ENCODE measurements at regions not wholly inside any gene's neighbourhood (a gene's known extent, or its start where the extent isn't known, plus 50 kb on each side); places are given as distances from the start of the nearest gene placed in this dataset.

- Histone ChIP-seq H3K27me3 (ENCODE audit: low read length) (no peaks in the 10 kb centered on the region), H3K4me3 (ENCODE audit: low read length) (no peak overlapping the region), H3K27ac (ENCODE audit: low read length) (no peak overlapping the region), H3K9me3 (ENCODE audit: low read length) (no peaks in the 10 kb centered on the region), H3K4me1 (ENCODE audit: low read length) (no peaks in the 10 kb centered on the region), H3K9ac (ENCODE audit: low read length) (no peak overlapping the region), H3K36me3 (ENCODE audit: insufficient read depth, low read length) (no peaks in the 10 kb centered on the region), H3K9me2 (replicated peaks; ENCODE audit: insufficient read depth, low read length) (no peaks in the 10 kb centered on the region), H3K4me2 (ENCODE audit: low read depth, low read length, poor library complexity, severe bottlenecking) (no peak overlapping the region), H3K79me2 (ENCODE audit: low read length) (no peaks in the 10 kb centered on the region), H2AFZ (ENCODE audit: low read length) (no peak overlapping the region), H4K20me1 (ENCODE audit: insufficient read depth, low read depth, low read length) (no peaks in the 10 kb centered on the region)
- no peak for DNase-seq
Measured at GRCh38 chr7:40966693-40967092, 736.2 kb downstream of the INHBA start.

- Histone ChIP-seq H3K79me2 (ENCODE audit: low read length) (no peaks in the 10 kb centered on the region), H3K9me3 (ENCODE audit: low read length) (no peaks in the 10 kb centered on the region), H3K9me2 (replicated peaks; ENCODE audit: insufficient read depth, low read length) (no peaks in the 10 kb centered on the region), H3K4me1 (ENCODE audit: low read length) (no peaks in the 10 kb centered on the region), H3K27me3 (ENCODE audit: low read length) (no peaks in the 10 kb centered on the region), H2AFZ (ENCODE audit: low read length) (no peak overlapping the region), H3K36me3 (ENCODE audit: insufficient read depth, low read length) (no peaks in the 10 kb centered on the region), H3K27ac (ENCODE audit: low read length) (no peak overlapping the region), H3K4me2 (ENCODE audit: low read depth, low read length, poor library complexity, severe bottlenecking) (no peak overlapping the region), H3K9ac (ENCODE audit: low read length) (no peak overlapping the region), H3K4me3 (ENCODE audit: low read length) (no peak overlapping the region), H4K20me1 (ENCODE audit: insufficient read depth, low read depth, low read length) (no peaks in the 10 kb centered on the region)
- no peak for DNase-seq
Measured at GRCh38 chr7:40965774-40966173, 737.1 kb downstream of the INHBA start.

- Histone ChIP-seq H3K4me2 (ENCODE audit: low read depth, low read length, poor library complexity, severe bottlenecking) (no peak overlapping the region), H4K20me1 (ENCODE audit: insufficient read depth, low read depth, low read length) (no peaks in the 10 kb centered on the region)
Measured at GRCh38 chr7:40965016-40965415, 737.9 kb downstream of the INHBA start.

GRCh38 chr7:40964610-40965009 is 738.3 kb downstream of the INHBA start:
- no peak overlapping the region for H3K9ac ChIP-seq (ENCODE audit: low read length)
- no peaks in the 10 kb centered on the region for H3K4me1 ChIP-seq (ENCODE audit: low read length)
- no peaks in the 10 kb centered on the region for H3K9me2 ChIP-seq (replicated peaks; ENCODE audit: insufficient read depth, low read length)
- H3K9me3 ChIP-seq (ENCODE audit: low read length): no peaks in the 10 kb centered on the region
- H4K20me1 ChIP-seq (ENCODE audit: insufficient read depth, low read depth, low read length): no peaks in the 10 kb centered on the region
- no peak overlapping the region for H3K4me3 ChIP-seq (ENCODE audit: low read length)
- no peaks in the 10 kb centered on the region for H3K36me3 ChIP-seq (ENCODE audit: insufficient read depth, low read length)
- H3K79me2 ChIP-seq (ENCODE audit: low read length): no peaks in the 10 kb centered on the region
- H3K4me2 ChIP-seq (ENCODE audit: low read depth, low read length, poor library complexity, severe bottlenecking): no peak overlapping the region
- no peak overlapping the region for H2AFZ ChIP-seq (ENCODE audit: low read length)
- DNase-seq: no peak
- no peaks in the 10 kb centered on the region for H3K27me3 ChIP-seq (ENCODE audit: low read length)
- H3K27ac ChIP-seq (ENCODE audit: low read length): no peak overlapping the region

More at GRCh38 chr7:40965016-40965415, 737.9 kb downstream of the INHBA start:
- H3K27me3 ChIP-seq (ENCODE audit: low read length): no peaks in the 10 kb centered on the region
- no peak overlapping the region for H3K9ac ChIP-seq (ENCODE audit: low read length)
- H3K9me3 ChIP-seq (ENCODE audit: low read length): no peaks in the 10 kb centered on the region
- no peaks in the 10 kb centered on the region for H3K79me2 ChIP-seq (ENCODE audit: low read length)
- no peaks in the 10 kb centered on the region for H3K4me1 ChIP-seq (ENCODE audit: low read length)
- no peak overlapping the region for H2AFZ ChIP-seq (ENCODE audit: low read length)
- no peak overlapping the region for H3K27ac ChIP-seq (ENCODE audit: low read length)
- H3K36me3 ChIP-seq (ENCODE audit: insufficient read depth, low read length): no peaks in the 10 kb centered on the region
- no peaks in the 10 kb centered on the region for H3K9me2 ChIP-seq (replicated peaks; ENCODE audit: insufficient read depth, low read length)
- DNase-seq: no peak
- H3K4me3 ChIP-seq (ENCODE audit: low read length): no peak overlapping the region

GRCh38 chr7:40959955-40960354 is 742.9 kb downstream of the INHBA start:
- Histone ChIP-seq H4K20me1 (ENCODE audit: insufficient read depth, low read depth, low read length) (no peaks in the 10 kb centered on the region), H3K9me2 (replicated peaks; ENCODE audit: insufficient read depth, low read length) (no peaks in the 10 kb centered on the region), H3K27me3 (ENCODE audit: low read length) (no peaks in the 10 kb centered on the region), H3K4me1 (ENCODE audit: low read length) (no peaks in the 10 kb centered on the region), H3K36me3 (ENCODE audit: insufficient read depth, low read length) (no peaks in the 10 kb centered on the region), H3K4me3 (ENCODE audit: low read length) (no peak overlapping the region), H2AFZ (ENCODE audit: low read length) (no peak overlapping the region), H3K4me2 (ENCODE audit: low read depth, low read length, poor library complexity, severe bottlenecking) (no peak overlapping the region), H3K9ac (ENCODE audit: low read length) (no peak overlapping the region), H3K79me2 (ENCODE audit: low read length) (no peaks in the 10 kb centered on the region), H3K9me3 (ENCODE audit: low read length) (no peaks in the 10 kb centered on the region), H3K27ac (ENCODE audit: low read length) (no peak overlapping the region)
- DNase-seq: no peak

- H3K4me3 ChIP-seq (ENCODE audit: low read length): no peak overlapping the region
- H3K36me3 ChIP-seq (ENCODE audit: insufficient read depth, low read length): no peaks in the 10 kb centered on the region
- H2AFZ ChIP-seq (ENCODE audit: low read length): no peak overlapping the region
- H3K79me2 ChIP-seq (ENCODE audit: low read length): no peaks in the 10 kb centered on the region
- H4K20me1 ChIP-seq (ENCODE audit: insufficient read depth, low read depth, low read length): no peaks in the 10 kb centered on the region
- no peak for DNase-seq
- H3K27me3 ChIP-seq (ENCODE audit: low read length): no peaks in the 10 kb centered on the region
- no peaks in the 10 kb centered on the region for H3K9me2 ChIP-seq (replicated peaks; ENCODE audit: insufficient read depth, low read length)
- H3K27ac ChIP-seq (ENCODE audit: low read length): no peak overlapping the region
- no peak overlapping the region for H3K4me2 ChIP-seq (ENCODE audit: low read depth, low read length, poor library complexity, severe bottlenecking)
- no peaks in the 10 kb centered on the region for H3K4me1 ChIP-seq (ENCODE audit: low read length)
- H3K9ac ChIP-seq (ENCODE audit: low read length): no peak overlapping the region
- H3K9me3 ChIP-seq (ENCODE audit: low read length): peaks cover 5% of the 10 kb centered on the region; the same call in 1 of the 2 replicates
Measured at GRCh38 chr7:40948239-40948638, 754.7 kb downstream of the INHBA start.

- no peak overlapping the region for H3K4me3 ChIP-seq (ENCODE audit: low read length)
- peaks cover 5% of the 10 kb centered on the region; the same call in 1 of the 2 replicates for H3K9me3 ChIP-seq (ENCODE audit: low read length)
- DNase-seq: no peak
Measured at GRCh38 chr7:40947566-40947965, 755.3 kb downstream of the INHBA start.

GRCh38 chr7:40946549-40946948 is 756.3 kb downstream of the INHBA start:
- no peaks in the 10 kb centered on the region for H3K36me3 ChIP-seq (ENCODE audit: insufficient read depth, low read length)
- no peak overlapping the region for H3K4me3 ChIP-seq (ENCODE audit: low read length)
- no peaks in the 10 kb centered on the region for H3K79me2 ChIP-seq (ENCODE audit: low read length)
- H3K27ac ChIP-seq (ENCODE audit: low read length): no peak overlapping the region
- H4K20me1 ChIP-seq (ENCODE audit: insufficient read depth, low read depth, low read length): no peaks in the 10 kb centered on the region
- H3K9me2 ChIP-seq (replicated peaks; ENCODE audit: insufficient read depth, low read length): no peaks in the 10 kb centered on the region
- no peak overlapping the region for H3K9ac ChIP-seq (ENCODE audit: low read length)
- H3K4me1 ChIP-seq (ENCODE audit: low read length): no peaks in the 10 kb centered on the region
- H3K9me3 ChIP-seq (ENCODE audit: low read length): peaks cover 5% of the 10 kb centered on the region; the same call in 1 of the 2 replicates
- DNase-seq: no peak
- no peak overlapping the region for H3K4me2 ChIP-seq (ENCODE audit: low read depth, low read length, poor library complexity, severe bottlenecking)
- no peaks in the 10 kb centered on the region for H3K27me3 ChIP-seq (ENCODE audit: low read length)
- H2AFZ ChIP-seq (ENCODE audit: low read length): no peak overlapping the region

More at GRCh38 chr7:40947566-40947965, 755.3 kb downstream of the INHBA start:
- Histone ChIP-seq H3K27me3 (ENCODE audit: low read length) (no peaks in the 10 kb centered on the region), H3K36me3 (ENCODE audit: insufficient read depth, low read length) (no peaks in the 10 kb centered on the region), H3K27ac (ENCODE audit: low read length) (no peak overlapping the region), H2AFZ (ENCODE audit: low read length) (no peak overlapping the region), H3K9me2 (replicated peaks; ENCODE audit: insufficient read depth, low read length) (no peaks in the 10 kb centered on the region), H3K4me2 (ENCODE audit: low read depth, low read length, poor library complexity, severe bottlenecking) (no peak overlapping the region), H3K4me1 (ENCODE audit: low read length) (no peaks in the 10 kb centered on the region), H3K79me2 (ENCODE audit: low read length) (no peaks in the 10 kb centered on the region), H4K20me1 (ENCODE audit: insufficient read depth, low read depth, low read length) (no peaks in the 10 kb centered on the region), H3K9ac (ENCODE audit: low read length) (no peak overlapping the region)

GRCh38 chr7:40945788-40946187 is 757.1 kb downstream of the INHBA start:
- Histone ChIP-seq H3K4me2 (ENCODE audit: low read depth, low read length, poor library complexity, severe bottlenecking) (no peak overlapping the region), H3K9me2 (replicated peaks; ENCODE audit: insufficient read depth, low read length) (no peaks in the 10 kb centered on the region), H3K4me3 (ENCODE audit: low read length) (no peak overlapping the region), H2AFZ (ENCODE audit: low read length) (no peak overlapping the region), H3K36me3 (ENCODE audit: insufficient read depth, low read length) (no peaks in the 10 kb centered on the region), H4K20me1 (ENCODE audit: insufficient read depth, low read depth, low read length) (no peaks in the 10 kb centered on the region), H3K9ac (ENCODE audit: low read length) (no peak overlapping the region), H3K27ac (ENCODE audit: low read length) (no peak overlapping the region), H3K9me3 (ENCODE audit: low read length) (peaks cover 5% of the 10 kb centered on the region; the same call in 1 of the 2 replicates), H3K79me2 (ENCODE audit: low read length) (no peaks in the 10 kb centered on the region), H3K27me3 (ENCODE audit: low read length) (no peaks in the 10 kb centered on the region), H3K4me1 (ENCODE audit: low read length) (no peaks in the 10 kb centered on the region)
- no peak for DNase-seq
